Panc1 (cell line): ENCODE measurements at regions not wholly inside any gene's neighbourhood (a gene's known extent, or its start where the extent isn't known, plus 50 kb on each side); places are given as distances from the start of the nearest gene placed in this dataset.

Experiments
- CTCF ChIP-seq: fragments of 450-650 bp; IDR thresholded peaks from 2 replicates; pipeline ENCODE4 v1.5.1; 2017; ENCODE audit warnings: mild to moderate bottlenecking
- POLR2AphosphoS5 ChIP-seq: IDR thresholded peaks from 2 replicates; pipeline ENCODE4 v1.6.1; 2012; ENCODE audit warnings: mild to moderate bottlenecking, low read depth, low read length, moderate library complexity
- REST ChIP-seq, 2 experiments: IDR thresholded peaks; 2 replicates each; pipeline ENCODE4 v1.6.1; 2011 to 2012; ENCODE audit warnings: low read depth in 2 of 2, control low read depth in 1 of 2, low read length in 1 of 2, mild to moderate bottlenecking in 1 of 2, moderate library complexity in 1 of 2; ENCODE audit not compliant: insufficient read depth in 1 of 2
- SIN3A ChIP-seq: IDR thresholded peaks from 2 replicates; pipeline ENCODE4 v1.6.1; 2012; ENCODE audit warnings: low read depth, mild to moderate bottlenecking, low read length, moderate library complexity, borderline replicate concordance; ENCODE audit not compliant: insufficient read depth
- TCF7L2 ChIP-seq: IDR thresholded peaks from 2 replicates; pipeline ENCODE4 v1.6.1; 2011; ENCODE audit warnings: mild to moderate bottlenecking, low read depth, low read length, inconsistent platforms

GRCh38 chr12:45591635-45592034 is 137.9 kb upstream of the ARID2 start:
- TF ChIP-seq TCF7L2: no peak
- TF ChIP-seq CTCF: no peak
- no peak for TF ChIP-seq POLR2AphosphoS5
- no peak for TF ChIP-seq SIN3A
- TF ChIP-seq REST (IDR thresholded peaks at IDR 0.05; ENCODE audit: insufficient read depth in 1 of 2, low read depth in 2 of 2, low read length in 1 of 2): no peak
